Right lobe of liver (tissue), 6 donors: ENCODE measurements at regions not wholly inside any gene's neighbourhood (a gene's known extent, or its start where the extent isn't known, plus 50 kb on each side); places are given as distances from the start of the nearest gene placed in this dataset.
"Not testable (repeated sequence)": the region's sequence is repeated elsewhere in the genome, so short reads cannot be mapped to it uniquely, and the experiment has no call there.

Source experiments
- ATAC-seq, 4 donors: fragments of 200-7000 bp; cut with Tn5 transposase; one replicate each; pipeline ENCODE4 v1.9.1; 2020; ENCODE audit warnings: mild to moderate bottlenecking in 4 of 4, moderate library complexity in 4 of 4
- DNase-seq, 3 donors: peaks; one replicate each; pipeline ENCODE4 v3.0.0-alpha.2; 2020
- H3K27ac ChIP-seq, 3 donors: fragments of 200-600 bp; one replicate each; pipeline ENCODE4 v1.8.0; 2022
- H3K27me3 ChIP-seq, 2 donors: fragments of 200-600 bp; one replicate each; pipeline ENCODE4 v1.8.0; 2022
- H3K36me3 ChIP-seq, 4 donors: fragments of 200-600 bp; sonication (generic) in 1 of 4; one replicate each; pipeline versions ENCODE4 v1.5.1 to v1.8.0; 2017 to 2022; ENCODE audit warnings: control low read depth in 1 of 4
- H3K4me1 ChIP-seq, 4 donors: fragments of 200-600 bp; sonication (generic) in 1 of 4; one replicate each; pipeline versions ENCODE4 v1.5.1 to v1.8.0; 2017 to 2022; ENCODE audit warnings: control low read depth in 1 of 4
- H3K4me3 ChIP-seq, 3 donors: fragments of 200-600 bp; one replicate each; pipeline ENCODE4 v1.8.0; 2022
- H3K9me3 ChIP-seq, 4 donors: fragments of 200-600 bp; sonication (generic) in 1 of 4; one replicate each; pipeline versions ENCODE4 v1.5.1 to v1.8.0; 2017 to 2022; ENCODE audit warnings: control low read depth in 1 of 4
- CTCF ChIP-seq, 4 donors: fragments of 200-600 bp in 3 of 4; fragments of 450-650 bp in 1 of 4; IDR thresholded peaks; one replicate each; pipeline versions ENCODE4 v1.5.1 to v1.8.0; 2016 to 2022; ENCODE audit warnings: antibody characterized with exemption in 4 of 4, mild to moderate bottlenecking in 2 of 4
- POLR2A ChIP-seq: fragments of 450-650 bp; IDR thresholded peaks from one replicate; pipeline ENCODE4 v1.6.1; 2017; ENCODE audit warnings: antibody characterized with exemption, mild to moderate bottlenecking
- WGBS: methylation state at CpG from one replicate; pipeline ENCODE4 v1.1.6; 2018; ENCODE audit warnings: low coverage, low lambda C conversion rate; ENCODE audit not compliant: insufficient coverage; ENCODE audit errors: missing lambda C conversion rate; 5-methylcytosine and 5-hydroxymethylcytosine counted together
- intact Hi-C, 2 donors: fragments of 100-400 bp; cut with DNase I; formaldehyde crosslinking; loops; one replicate each; pipeline versions ENCODE4 v1.11.2 to v1.14.1; 2022
- donor health status: DM: no; HTN: yes; CAD: no.
- donor health status: DM: no; HTN: no; CAD: no.
- donor health status: DM: no; HTN: no; CAD: no.
- donor health status: DM: no; HTN: yes; CAD: no.
- donor health status: DM: no; HTN: yes; CAD: no.

GRCh38 chr7:138188290-138188858, 112.1 kb downstream of the AKR1D1 start:
- intact Hi-C loops, result no loop called here
- Histone ChIP-seq H3K27ac (no peak overlapping the region), H3K4me1 (no peaks in the 10 kb centered on the region), H3K9me3 (peaks cover 0 to 2% (median 0%) of the 10 kb centered on the region in 4 donors), H3K36me3 (no peaks in the 10 kb centered on the region), H3K4me3 (no peak overlapping the region), H3K27me3 (no peaks in the 10 kb centered on the region)
- TF ChIP-seq CTCF (IDR thresholded peaks at IDR 0.05) (no peak), POLR2A (no peak)
- no peak for ATAC-seq
- no peak for DNase-seq
- 61% methylated on average over 6 of the region's 8 CpGs for WGBS

GRCh38 chr7:138194567-138194966, 118.3 kb downstream of the AKR1D1 start:
- no peak overlapping the region for H3K27ac ChIP-seq
- H3K4me3 ChIP-seq, result no peak overlapping the region
- intact Hi-C loops, result no loop called here
- WGBS, result 71% methylated on average over 8 of the region's 8 CpGs
- H3K36me3 ChIP-seq, result no peaks in the 10 kb centered on the region
- TF ChIP-seq POLR2A (no peak), CTCF (IDR thresholded peaks at IDR 0.05) (no peak)
- peak; percentile 34 to 72 (median 49) for ATAC-seq
- no peak for DNase-seq
- peaks cover 0 to 17% (median 6%) of the 10 kb centered on the region in 4 donors for H3K4me1 ChIP-seq
- no peaks in the 10 kb centered on the region for H3K27me3 ChIP-seq
- no peaks in the 10 kb centered on the region for H3K9me3 ChIP-seq

GRCh38 chr7:138195151-138195571, 118.9 kb downstream of the AKR1D1 start:
- peaks cover 0 to 17% (median 6%) of the 10 kb centered on the region in 4 donors for H3K4me1 ChIP-seq
- H3K27me3 ChIP-seq, result no peaks in the 10 kb centered on the region
- intact Hi-C loops, result no loop called here
- no peak overlapping the region for H3K4me3 ChIP-seq
- H3K9me3 ChIP-seq, result no peaks in the 10 kb centered on the region
- WGBS, result 6% methylated on average over 2 of the region's 2 CpGs
- ATAC-seq (peak; percentile 79 to 83 (median 82)), DNase-seq (no peak)
- no peak for TF ChIP-seq POLR2A
- no peaks in the 10 kb centered on the region for H3K36me3 ChIP-seq
- no peak overlapping the region for H3K27ac ChIP-seq

GRCh38 chr7:138196503-138196946, 120.3 kb downstream of the AKR1D1 start:
- WGBS, result 28% methylated on average over 3 of the region's 3 CpGs
- intact Hi-C loops, H3K27me3 ChIP-seq, H3K9me3 ChIP-seq, DNase-seq, H3K4me3 ChIP-seq, H3K36me3 ChIP-seq, H3K27ac ChIP-seq: not testable (repeated sequence)
- peaks cover 0 to 17% (median 6%) of the 10 kb centered on the region in 4 donors for H3K4me1 ChIP-seq
- ATAC-seq, result peak in 2 of 4 donors; percentile 13 to 31

DNA sequence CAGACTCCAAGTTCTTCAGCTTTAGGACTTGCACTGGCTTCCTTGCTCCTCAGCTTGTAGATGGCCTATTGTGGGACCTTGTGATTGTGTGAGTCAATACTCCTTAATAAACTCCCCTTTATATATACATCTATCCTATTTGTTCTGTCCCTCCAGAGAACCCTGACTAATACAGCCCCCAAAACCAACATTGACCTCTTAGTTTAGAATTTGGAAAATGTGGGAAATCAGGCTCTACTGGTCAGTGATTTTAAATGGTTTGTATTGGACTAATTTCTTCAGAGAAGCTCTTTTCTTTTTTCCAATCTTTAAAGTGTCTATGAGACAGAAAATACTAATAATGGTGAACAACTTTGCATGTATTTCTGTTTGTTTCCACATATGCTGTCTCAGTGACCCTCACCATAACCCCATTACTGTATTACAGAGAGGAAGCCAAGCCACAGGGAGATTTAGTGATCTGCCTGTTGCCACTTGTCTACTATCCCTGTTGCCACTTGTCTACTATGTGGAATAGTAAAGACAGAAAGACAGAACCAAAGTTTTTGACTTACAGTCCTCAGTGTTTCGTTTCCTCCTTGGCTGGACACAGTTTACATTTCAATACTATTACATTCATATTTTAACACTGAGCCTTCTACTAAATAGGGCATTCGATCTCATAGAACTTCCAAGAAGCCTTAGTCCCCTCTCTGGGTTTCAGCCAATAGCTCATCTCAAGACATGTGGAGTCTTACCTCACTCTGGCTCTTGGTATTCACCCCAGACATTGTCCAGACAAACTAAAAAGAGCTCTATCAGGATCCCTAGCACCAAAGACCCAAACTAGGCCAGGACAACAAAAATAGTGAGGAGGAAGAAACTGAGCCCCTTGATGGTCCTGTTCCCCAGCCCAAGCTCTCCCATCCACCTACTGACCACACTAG, 121.0 kb downstream of the AKR1D1 start:
- no peaks in the 10 kb centered on the region for H3K9me3 ChIP-seq
- H3K4me3 ChIP-seq, result no peak overlapping the region
- no peak overlapping the region for H3K27ac ChIP-seq
- no peaks in the 10 kb centered on the region for H3K27me3 ChIP-seq
- WGBS, result 92% methylated on average over 2 of the region's 2 CpGs
- intact Hi-C loops, result no loop called here
- peaks cover 0 to 17% (median 6%) of the 10 kb centered on the region in 4 donors for H3K4me1 ChIP-seq
- TF ChIP-seq CTCF (IDR thresholded peaks at IDR 0.05) (no peak), POLR2A (no peak)
- H3K36me3 ChIP-seq, result no peaks in the 10 kb centered on the region
- ATAC-seq (peak in 2 of 4 donors; percentile 15 to 26), DNase-seq (no peak)
